HG02852 (cell line): ENCODE measurements at regions not wholly inside any gene's neighbourhood (a gene's known extent, or its start where the extent isn't known, plus 50 kb on each side); places are given as distances from the start of the nearest gene placed in this dataset.

Experiments
- ATAC-seq: cut with Tn5 transposase; IDR thresholded peaks from one replicate; pipeline ENCODE4 v1.9.1; 2021; ENCODE audit warnings: mild to moderate bottlenecking, moderate library complexity; ENCODE audit not compliant: unreplicated experiment

DNA sequence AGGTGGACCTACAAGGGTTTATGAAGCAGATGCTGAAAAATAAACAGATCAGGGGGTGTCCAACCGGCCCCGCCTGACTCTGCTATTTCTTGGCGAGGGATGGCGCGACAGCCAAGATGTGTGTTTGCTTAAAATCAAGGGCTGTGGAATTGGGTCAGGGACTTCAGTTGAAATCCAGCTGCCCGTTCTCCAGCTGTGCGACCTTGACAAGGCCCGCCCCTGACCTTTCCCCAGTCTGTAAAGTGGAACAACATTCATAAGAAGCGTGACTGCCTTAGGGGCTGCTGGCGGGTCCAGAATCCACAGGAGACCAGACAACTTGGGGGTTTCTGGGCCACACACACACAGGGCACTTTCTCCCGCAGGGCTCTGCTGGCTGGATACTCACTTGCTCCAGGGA, 517.5 kb downstream of the PREX1 start:
- no peak for ATAC-seq

DNA sequence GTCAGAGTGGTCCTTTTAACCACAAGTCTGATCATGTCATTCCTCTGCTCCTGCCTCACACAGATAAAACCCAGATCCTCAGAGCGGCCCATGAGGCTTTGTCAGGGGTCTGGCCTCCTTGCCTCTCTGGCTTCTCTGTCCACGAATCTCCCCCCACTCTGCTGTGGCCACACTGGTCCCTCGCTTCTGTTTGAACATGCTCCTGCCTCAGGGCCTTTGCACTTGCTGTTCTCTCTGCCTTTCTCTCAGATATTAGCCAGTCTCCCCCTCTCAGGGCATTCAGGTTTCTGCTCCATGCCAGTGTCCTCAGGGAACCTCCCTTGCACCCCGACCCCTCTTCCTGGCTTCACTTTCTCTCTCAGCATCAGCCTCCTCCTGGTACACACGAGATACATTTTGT, 518.5 kb downstream of the PREX1 start:
- ATAC-seq, result no peak

DNA sequence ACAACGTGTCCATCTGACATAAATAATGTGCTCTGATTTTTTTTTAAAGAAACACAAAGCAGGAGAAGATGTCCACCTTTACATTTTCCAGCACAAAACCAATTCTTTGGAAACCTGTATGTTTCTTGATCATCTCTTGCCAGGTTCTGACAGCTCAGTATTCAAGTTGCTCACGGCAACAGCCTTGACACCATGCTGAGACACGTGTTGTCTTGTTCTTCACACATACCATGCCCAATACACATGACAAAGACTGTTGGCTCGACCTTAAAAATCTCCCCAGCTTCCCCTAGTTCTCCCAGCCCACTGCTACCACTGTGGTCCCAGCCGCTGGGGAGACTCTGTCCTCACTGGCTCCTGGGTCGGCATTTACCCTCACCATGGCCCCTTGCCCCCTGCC, 518.9 kb downstream of the PREX1 start:
- ATAC-seq, result no peak

DNA sequence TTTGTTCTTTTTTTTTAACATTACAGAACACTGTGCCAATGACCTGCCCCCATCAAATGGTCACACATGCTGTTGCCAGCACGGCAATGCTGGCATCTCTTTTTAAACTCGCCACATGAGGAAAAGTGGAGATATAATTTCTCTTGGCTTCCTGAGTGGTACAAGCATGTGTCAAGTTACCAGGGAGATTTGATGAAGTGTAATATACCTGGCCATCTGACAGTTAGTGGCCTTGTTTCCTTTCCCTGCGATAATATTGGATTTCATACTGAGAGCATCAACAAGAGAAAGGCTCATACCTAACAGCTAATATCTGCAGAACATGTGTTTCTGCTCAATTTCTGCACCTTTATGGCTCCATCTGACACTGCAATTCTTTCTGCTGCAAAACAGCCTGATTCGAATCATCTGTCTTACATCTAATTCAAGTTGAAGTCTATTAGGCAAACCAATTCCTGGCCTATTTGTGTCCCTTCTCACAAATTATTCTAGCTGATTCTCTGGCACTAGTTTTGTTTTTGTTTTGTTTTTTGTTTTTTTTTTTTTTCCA, 519.5 kb downstream of the PREX1 start:
- no peak for ATAC-seq

DNA sequence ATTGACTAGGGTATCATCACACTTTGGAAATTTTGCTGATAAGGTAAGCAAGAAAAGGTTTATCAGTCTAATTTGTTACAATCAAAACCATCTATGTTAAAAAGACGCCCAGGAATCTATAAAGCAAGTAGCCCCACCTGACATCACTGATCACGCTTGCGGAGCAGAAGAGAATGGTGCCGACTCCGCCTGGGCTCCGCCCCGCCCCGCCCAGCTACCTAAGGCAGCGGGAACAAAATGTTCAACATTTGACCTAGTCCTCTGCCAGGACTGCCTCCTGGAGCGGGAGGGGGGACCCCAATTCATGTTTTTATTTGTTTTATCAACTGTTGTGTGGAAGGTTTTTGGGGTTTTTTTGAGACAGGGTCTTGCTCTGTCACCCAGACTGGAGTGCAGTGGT, 520.5 kb downstream of the PREX1 start:
- no peak for ATAC-seq

DNA sequence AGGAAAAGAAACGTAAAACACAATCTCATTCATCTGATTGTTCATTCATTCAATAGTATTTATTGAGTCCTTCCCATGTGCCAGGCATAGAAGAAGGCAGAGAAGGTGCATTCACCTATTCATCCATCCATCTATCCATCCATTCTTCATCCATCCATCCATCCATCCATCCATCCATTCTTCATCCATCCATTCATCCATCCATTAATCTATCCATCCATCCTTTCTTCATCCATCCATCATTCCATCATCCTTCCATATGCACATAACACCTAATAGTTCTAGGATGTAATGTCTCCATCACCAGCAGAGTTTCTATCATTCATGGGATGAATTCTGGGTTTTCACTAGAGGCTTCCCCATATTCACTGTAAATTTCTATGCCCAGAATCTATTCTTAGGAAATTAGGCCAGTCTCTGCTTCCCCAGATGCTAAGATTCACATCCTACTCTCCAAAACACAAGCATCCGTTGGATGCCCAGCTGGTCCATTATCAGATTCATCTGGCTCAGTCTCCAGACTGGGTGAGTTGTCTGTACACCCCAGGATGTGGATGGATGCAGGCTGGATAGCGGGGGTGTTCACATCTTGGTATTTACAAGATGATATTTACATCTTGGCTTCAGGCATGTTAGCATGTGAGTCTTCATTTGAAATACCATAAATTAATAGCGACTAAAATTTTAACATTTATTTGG, 517.7 kb upstream of the SULF2 start:
- ATAC-seq, result no peak

DNA sequence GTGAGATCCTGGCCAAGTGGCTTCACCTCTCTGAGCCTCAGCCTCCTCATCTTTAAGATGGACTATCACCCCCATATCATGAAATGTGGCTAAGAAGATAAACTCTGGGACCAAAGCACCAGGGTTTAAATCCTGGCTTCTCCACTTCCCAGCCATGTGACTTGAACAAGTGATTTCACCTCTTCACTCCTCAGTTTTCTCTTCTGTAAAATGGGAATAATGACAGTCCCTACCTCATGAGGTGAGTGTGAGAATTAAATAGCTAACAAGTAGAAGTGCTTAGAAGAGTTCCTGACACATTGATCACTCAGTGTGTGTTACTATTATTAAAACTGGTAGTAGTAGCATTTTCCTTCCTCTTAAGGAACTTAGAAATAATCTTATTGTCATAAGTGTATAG, 516.9 kb upstream of the SULF2 start:
- no peak for ATAC-seq

DNA sequence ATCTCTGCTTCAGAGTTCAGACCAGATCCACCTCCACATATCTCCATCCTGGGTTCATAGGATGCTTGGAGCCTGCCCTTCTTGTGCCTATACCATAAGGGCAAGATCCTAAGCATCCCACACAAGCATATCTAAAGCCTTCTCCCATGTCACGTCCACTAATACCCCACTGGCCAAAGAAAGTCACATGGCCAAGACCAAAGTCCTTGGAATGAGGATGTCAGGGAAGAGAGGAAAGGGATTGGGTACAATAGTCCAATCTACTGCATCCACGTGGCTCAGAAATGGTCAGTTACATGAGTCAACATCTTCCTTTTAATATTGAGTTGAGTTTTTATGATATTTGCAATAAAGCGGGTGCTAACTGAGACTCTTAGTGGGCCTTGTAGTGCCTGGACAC, 515.9 kb upstream of the SULF2 start:
- no peak for ATAC-seq

DNA sequence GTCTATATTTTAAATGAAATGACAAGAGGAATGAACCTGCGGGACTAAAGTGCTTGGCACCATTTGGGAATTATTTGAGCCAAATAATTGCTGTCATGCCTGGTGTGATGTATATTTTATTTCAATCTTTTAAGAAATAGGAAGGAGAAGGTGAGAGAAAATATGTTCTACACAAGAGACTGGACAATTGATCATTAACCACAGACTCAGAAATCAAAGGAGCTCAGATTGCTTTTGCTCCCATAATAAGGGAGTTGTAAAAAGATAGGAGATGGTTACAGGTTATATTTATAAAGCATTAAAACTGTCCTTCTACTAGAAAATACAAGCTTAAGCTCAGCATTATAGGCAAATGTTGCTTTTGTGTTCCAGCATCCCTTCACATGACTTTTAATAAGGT, 515.2 kb upstream of the SULF2 start:
- no peak for ATAC-seq

DNA sequence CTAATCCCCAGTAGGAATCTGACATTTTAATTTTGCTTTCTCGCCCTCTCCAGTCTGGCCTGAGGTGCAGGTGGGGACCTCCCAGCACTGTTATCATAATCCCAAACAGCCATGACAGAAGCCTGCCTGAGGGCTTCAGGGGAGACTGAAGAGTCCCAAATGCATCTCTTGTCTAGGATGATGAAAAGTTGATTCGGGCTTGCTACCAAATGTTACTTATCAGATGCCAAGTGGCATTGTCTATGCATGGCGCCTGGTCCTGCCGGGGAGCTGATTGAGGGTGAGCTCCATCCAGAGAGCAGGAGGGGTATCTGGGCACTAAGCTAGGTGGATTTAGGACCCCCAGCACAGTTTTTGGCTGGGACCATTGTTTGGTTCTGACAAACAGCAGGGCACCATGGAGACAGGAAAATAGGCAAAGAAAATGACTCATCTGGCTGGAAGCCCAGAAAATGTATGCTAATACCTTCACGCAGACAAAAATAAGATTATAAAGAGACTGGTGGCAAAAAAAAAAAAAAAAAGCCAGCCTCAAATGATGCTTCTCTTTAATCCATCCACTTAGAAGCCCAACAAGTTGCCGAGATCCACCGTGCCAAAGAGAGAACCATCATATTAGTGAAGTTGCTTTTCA, 513.7 kb upstream of the SULF2 start:
- ATAC-seq, result no peak

DNA sequence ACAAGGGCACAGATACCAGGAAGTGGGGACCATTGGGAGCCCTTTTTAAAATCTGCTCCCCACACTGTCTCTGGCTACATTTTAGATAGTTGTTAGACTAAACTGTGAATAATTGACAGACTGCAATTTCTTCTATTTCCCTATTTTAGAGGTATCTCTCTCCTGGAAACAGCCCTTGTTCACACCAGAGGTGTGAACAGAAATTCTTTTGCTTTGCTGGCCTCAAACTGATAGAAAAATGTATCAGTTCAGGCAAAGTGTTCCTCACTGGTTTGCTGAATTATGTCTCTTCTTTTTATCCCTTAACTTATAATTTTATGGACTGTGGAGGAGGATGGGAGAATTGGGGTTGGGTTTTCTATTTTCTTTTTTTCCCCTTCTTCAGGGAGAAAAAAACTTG, 513.2 kb upstream of the SULF2 start:
- no peak for ATAC-seq

DNA sequence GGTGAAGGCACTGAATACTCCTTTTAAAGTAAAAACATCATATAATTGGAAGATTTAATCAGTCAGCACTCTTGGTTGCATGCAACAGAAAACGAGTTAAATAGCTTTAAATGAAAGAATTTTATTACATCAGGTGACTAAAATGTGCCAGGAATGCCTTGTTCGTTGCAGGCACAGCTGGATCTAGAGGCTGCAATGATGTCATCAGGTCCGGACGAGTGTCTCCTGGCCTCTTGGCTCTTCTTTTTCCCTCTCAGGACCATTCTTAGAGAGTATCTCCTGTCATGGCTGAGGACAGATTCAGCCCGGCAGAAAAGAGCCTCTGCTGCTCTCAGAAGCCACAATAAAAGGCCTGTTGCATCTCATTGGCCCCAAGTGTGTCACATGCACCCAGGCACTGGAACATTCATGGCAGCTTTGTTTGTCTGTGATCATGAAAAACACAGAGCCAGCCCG, 510.7 kb upstream of the SULF2 start:
- no peak for ATAC-seq

DNA sequence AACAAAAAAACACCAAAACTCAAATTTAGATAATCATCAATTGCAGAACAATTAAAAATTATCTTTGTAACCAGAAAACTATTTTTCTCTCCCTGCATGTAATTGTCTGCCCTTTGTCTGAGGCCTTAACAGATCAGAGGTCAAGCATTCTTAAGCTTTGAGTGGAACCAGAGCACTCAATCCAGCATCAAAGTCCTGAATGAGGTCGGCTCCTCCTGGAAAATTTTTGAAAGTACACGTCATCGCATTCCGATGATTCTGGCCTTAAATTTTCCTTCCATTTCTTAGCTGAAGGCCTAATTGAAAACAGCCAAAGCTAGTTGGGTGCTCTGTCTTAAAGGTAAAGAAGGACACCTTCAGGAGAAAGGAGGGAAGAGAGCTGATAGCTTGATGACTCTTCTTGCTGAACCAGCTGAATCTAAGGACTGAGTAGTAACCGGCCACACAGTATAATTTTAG, 510.2 kb upstream of the SULF2 start:
- ATAC-seq, result no peak

DNA sequence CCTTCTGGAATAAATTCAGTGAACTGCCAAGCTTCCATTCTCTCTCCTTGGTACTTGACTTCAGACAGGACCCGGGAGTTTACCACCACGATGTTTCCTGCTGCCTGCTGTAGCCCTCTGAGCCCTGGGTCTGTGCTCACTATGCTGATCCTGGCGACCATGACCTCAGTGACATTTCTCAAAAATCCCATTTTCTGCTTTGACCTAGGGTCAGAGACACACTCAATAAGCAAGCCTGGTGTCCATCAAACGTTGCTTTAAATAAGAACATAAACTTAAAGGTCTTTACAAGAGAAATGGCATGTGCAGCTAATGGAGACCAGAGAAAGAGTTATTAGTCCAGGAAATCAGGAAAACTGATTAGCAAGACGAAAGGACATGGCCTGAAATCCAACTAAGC, 509.7 kb upstream of the SULF2 start:
- no peak for ATAC-seq

DNA sequence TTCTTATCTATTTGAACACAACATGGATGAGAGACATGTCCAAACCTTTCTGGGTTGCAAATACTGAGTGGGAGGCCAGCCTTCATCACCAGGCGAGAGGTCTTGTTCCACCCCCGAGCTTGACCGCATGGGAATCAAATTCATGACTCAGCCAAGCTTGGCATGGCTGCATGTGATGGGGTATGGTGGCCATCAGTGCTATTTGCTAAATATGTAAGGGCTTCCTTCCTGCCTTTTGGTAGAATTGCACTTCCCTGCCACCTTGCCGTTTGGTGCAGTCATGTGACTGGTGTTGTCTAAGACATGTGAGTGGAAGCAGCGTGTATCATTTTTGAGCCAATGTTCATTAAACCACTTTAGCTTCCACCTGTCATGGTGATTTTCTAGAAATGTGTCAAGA, 508.9 kb upstream of the SULF2 start:
- ATAC-seq, result no peak

DNA sequence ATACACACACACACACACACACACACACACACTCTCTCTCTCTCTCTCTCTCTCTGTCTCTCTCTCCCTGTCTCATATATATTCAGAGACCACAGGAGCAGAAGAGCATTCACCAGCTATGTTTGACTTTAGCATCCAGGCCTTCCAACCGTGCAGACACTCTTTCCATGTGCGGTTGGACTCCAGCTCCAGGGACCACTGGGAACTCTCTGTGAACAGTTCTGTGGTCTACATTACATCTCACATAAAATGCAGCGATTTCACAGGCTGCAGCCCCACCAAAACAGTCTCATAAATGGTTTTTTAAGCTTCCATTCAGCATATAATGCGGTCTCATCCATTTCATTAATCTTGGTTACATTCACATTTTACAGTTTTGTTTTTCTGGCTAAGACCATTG, 508.4 kb upstream of the SULF2 start:
- ATAC-seq, result no peak

DNA sequence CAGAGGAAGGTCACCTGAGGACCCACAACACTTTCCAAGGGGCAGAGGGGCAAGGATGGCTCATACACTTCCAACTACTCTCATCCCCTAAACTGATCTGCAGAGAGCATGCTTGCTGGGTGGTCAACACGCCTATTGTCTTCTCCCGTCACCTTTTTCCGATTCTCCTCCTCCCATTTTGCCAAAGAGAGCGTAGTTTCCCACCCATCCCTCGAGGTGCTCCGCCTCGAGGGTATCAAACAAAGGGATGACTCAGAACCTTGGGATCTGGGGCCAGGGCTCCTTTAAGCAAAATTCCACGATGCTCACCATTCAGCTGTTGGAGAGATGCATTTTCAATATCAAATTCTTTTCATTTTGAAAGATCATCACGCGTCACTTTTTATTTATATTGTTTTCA, 507.5 kb upstream of the SULF2 start:
- no peak for ATAC-seq

DNA sequence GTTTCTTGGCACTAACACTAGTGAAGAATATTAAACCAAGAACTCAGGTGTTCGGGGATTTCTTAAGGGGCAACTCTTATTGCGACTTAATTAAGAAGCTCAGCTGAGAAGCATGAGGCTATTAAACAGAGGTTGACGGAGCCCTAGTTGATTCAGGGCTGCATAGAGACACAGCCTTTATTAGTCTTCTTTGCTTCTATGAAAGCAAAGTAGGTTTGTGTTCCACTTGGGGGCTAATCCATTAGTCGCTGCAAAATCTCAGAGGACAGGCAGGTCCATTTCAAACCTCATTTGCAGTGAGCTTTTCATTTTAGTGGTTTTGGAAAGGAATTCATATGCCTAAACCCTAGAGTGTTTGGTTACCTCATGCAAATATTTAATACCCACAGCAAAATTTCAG, 506.6 kb upstream of the SULF2 start:
- no peak for ATAC-seq

DNA sequence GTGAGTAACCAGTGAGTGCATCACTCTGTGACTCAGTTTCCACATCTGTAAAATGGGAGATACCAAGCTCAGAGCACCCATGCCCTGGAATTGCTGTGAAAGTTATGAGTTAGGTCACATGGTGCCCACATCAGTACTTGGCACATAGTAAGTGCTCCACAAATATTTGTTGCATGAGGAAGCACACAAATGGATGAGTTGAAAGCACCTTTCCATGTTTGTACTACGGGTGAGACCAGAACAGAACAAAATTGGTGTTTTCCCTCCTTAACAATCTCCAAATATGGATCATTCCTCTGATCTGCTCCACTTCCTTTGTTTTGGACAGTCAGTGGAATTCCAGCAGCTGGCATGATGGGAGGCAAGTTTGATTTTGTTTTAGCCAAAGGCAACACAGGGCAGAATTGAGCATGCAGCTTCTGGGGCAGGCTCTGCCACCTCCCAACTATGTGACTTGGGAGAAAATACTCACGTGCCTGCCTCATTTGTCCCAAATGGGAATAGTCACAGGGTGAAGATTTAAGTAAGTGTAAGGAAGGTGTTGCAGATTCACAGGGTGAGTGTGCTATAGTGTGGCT, 503.7 kb upstream of the SULF2 start:
- no peak for ATAC-seq

DNA sequence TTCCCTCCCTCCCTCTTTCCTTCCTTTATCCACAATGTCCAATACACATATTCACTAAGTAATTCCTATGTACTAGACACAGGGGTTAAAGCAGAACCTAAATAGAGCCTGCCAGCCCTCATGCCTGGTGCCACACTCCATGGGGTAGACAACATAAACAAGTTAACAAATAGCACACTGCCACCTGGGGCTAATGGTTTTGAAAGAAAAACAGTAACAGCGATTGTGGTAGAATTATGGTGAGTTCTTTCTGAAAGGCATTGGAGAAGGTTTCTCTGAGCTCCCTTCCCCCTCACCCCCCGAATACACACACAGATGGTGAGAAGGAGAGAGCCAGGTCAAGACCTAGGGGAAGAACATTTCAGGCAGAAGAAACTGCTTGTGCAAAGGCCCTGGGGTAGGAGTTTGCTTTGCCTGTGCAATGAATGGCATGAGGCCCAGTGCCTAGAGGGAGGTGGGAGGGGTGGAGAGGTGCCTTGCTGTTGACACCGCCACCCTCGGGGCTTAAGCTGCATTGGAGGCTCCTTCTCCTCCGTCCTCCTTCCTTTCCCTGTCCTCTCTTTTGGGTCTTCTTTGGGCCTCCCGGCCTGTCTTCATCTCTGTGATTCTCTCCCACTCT, 502.4 kb upstream of the SULF2 start:
- no peak for ATAC-seq

DNA sequence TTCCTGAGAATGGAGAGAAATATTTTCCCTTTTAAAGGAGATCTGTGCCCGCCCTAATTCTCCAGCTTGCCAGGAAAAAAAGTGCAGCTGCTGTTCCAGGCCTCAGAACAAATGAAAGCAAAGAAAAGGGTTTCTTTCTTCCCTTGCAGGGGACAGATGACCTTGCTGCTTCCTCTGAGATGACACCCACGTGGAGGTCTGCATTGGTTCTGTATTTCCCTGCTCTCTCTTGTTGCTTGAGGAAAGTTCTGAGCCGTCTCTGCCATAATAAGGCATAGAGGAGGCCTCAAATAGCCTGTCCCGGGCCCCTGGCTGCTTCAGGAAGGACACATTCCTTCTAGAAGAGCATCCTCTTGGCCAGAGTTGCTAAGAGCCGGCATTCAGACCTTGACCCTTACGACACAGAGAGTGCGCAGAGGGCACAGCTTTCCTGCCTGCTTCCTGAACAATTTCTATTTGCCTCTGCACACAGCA, 501.8 kb upstream of the SULF2 start:
- no peak for ATAC-seq

DNA sequence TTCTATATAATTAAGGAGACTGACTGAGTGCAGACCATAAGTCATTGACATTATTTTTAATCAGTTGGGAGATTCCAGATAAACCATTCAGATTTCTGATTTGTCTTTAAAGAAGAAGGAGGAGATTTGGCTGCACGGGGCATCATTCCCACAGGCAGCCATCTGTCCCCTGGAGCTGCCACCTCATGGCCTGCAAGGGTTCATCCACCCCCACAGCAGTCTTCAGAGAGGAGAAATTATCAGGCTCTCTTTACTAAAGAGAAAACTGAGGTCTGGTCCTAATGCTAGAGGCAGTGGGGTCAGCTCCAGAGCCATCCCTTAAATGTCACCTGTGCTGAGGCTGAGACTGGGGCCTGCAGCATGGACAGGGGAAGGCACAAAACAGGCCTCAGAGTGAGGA, 501.3 kb upstream of the SULF2 start:
- no peak for ATAC-seq
